Dermis blood vessel endothelial cell (primary cell): ENCODE measurements at regions not wholly inside any gene's neighbourhood (a gene's known extent, or its start where the extent isn't known, plus 50 kb on each side); places are given as distances from the start of the nearest gene placed in this dataset.

Source experiments
- DNase-seq: peaks from one replicate; pipeline ENCODE4 v3.0.0; 2010

DNA sequence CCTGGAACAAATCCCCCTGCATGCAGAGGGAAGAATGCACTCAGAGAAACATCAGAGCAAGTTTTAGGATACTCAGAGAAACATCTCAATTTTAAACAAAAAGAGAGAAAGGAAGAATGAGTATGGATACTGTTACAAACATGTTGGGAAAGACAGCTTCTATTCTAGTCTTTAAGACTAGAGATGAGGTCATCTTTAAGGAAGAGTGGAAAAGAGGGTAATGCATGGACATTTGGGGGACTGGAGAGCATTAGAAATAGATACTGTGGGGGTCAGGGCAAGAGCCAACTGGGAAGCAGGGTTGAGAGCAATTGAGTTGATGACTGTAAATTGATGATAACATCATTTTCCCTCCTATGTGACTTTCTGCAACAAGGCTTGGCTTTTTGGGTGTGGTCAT is 431.2 kb downstream of the CDH26 start:
- DNase-seq, result no peak

DNA sequence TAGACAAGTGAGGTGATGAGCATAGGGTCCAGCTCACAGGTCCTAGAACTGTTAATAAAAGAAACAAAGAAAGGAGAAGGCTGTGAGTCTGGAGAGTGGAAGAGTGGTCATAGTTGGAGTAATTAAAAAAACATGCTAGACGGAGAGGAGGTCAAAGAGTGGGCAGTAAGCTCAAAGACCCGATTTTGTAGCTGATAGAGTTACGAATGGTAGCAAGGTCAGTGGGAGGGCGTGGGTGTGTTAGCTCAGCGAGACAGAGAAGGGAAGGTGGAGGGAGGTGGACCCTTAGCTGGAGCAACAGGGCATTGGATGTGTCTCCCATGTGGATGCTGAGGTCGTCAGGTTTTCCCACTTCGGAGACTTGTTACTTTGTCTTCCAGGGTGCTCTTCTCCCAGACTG is 431.7 kb downstream of the CDH26 start:
- DNase-seq, result no peak

DNA sequence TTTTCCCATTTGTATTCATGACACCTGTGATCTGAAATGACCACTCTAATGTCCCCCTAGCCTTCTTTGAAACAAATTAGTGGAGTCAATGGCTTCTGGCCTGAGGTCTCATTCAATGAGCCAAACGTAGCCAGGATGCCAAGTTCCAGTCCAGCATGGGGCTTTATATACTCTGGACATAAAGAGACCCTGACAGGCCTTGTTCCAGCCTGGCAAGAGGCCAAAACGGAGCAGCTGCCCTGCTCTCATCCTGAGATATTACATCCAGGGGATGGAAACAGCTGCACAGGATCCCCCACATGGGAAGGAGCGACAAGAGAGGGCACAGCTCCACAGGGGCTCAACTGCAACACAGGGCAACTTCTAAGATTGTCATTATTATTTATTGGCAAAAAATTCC is 437.8 kb downstream of the CDH26 start:
- no peak for DNase-seq

DNA sequence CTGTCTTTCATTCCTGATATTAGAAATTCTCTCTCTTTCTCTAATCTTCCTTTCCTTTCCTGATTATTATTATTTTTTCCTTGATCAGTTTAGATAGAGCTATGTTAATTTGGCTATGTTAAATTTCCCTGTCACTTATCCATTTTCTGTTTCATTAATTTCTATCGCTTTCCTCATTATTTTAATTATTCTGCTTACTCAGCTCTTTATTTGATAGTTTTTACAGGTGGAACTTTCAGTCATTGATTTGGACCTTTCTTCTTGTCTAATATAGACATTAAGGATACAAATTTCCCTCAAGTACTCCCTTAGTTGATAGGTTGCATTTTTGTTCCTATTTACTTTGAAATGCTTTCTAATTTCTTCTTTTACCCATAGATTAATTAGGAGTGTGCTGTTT is 442.3 kb downstream of the CDH26 start:
- no peak for DNase-seq

DNA sequence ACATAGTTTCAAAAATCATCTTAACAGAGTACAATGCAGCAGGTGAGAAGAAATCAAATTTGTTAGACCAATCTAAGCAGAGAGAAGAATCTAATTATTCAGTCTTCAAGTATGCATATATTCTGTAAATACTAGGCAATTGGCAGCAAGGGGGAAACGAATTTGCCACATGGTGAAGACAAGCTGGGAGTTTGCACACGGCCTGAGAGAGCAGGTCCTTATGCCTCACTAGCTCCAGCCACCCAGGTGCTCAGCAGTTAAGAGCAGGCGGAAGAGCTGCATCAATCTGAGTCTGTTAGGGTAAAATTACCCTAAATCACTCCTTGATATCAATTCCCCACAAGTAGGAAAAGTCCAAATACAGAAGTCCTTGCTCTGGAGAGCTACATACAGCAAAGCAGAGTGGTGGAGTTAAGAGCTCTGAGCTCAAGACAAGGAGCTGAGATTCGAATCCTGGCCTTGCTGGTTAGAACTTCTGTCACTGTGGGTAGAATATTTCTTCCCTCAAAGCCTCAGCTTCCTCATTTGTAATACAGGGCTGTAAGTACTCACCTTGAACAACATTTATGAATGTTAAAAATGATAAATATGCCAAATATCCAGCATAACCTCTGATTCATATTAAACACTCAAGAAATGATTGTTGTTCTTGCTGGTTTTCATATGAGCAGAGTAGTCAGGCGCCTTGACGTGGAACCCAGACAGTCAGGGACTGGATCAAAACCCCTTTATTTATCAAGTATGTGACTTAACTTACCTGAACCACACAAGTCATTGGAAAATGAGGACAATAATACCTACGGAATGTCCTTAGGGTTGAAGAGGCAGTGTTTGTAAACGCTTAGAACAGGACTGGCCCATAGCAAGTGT is 444.2 kb downstream of the CDH26 start:
- DNase-seq, result no peak

DNA sequence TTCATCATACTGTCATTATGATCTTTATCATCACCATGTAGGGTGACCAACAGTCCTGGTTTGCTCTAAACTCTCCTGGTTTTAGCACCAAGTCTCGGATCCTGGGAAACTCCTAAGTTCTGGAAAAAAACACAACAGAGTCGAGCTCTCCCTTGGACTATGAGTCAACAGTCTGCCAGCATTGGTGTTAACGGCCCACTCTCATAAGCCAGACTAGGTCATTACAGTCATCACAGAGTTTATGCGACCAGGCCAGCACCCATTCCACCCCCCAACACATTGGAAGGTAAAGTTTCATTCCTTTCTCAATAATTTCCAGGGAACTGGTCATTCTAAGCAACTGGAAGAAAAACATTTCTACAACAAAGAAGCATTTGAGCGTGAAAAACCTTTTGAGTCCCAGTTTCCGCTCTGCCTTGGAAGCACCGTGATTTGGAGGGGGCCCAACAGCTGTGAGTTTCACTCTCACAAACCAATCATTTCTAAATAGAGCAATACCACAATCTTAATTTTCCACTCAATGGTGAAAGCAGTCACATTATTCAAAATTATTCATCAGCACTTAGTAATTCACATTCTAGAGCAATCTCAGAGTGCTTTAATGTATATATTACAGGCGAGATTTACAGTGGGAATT is 445.0 kb downstream of the CDH26 start:
- DNase-seq, result no peak

DNA sequence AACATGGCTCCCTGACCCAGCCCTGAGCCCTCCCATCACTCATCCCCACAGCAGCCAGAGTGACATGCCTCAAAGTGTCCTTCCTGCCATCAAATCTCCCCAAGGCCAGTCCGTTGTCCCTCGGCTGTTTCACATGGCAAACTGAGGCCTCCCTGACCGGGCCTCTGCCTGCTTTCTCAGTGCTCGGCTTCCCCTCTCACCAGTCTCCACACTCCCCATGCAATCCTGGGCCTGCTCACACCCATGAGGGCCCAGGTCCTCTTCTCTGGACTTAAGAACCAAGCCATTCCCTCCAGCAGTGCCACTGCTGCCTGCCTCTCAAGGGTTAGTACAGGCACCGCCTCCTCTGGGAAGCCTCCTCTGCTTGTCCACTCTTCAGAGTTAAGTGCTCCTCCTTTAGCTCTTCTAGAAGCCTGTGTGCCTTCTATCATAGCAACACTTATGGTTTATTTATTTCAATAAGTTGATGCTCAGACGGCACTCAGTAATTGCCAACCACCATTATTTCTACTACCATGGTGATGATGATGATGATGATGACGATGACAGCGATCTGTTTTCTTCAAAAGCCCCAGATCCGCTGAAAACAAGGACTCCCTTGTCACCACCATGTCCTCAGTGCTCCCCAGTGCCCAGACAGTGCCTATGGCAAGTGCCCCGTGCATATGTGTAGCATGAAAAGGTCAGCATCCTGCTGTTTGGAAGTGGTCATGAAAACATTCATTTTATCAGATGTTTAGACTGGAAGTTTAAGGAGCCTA is 449.0 kb downstream of the CDH26 start:
- DNase-seq, result no peak

DNA sequence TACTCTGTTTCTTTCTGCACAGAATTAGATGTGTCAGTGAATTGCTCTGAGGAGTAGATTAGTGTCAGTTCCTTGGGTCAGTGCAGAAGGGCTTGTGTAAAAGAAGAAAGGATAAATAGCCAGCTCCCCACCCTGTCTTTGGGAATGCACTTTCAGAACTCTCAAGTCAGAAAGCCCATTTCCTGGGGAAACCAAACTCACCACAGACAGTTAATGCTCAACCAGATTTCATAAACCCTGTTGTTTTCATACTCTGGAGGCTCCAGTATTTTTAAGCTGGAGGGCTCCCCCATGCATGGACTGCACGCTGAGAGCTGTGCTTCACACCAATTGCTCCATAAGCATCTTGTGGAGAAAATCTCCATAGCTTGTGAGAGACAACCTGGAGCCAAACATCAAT is 449.7 kb downstream of the CDH26 start:
- DNase-seq, result no peak

DNA sequence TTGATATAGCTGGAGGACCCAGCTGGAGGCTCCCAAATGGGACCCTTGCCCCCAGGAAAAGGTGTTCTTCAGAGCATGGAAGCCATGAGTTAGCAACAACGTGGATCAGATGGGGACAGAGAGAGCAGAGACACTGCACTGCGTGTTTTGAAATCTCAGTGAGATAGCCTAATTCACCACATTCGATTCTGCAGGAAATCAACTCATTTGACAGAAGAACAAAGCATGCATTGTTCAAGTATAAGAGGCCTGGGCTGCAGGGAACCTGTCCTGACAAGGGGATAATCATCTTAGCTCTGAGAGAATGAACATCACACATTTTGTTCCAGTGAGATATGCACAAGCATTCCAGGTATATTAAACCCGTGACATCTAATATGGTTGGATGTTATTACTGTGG is 450.2 kb downstream of the CDH26 start:
- DNase-seq, result no peak

DNA sequence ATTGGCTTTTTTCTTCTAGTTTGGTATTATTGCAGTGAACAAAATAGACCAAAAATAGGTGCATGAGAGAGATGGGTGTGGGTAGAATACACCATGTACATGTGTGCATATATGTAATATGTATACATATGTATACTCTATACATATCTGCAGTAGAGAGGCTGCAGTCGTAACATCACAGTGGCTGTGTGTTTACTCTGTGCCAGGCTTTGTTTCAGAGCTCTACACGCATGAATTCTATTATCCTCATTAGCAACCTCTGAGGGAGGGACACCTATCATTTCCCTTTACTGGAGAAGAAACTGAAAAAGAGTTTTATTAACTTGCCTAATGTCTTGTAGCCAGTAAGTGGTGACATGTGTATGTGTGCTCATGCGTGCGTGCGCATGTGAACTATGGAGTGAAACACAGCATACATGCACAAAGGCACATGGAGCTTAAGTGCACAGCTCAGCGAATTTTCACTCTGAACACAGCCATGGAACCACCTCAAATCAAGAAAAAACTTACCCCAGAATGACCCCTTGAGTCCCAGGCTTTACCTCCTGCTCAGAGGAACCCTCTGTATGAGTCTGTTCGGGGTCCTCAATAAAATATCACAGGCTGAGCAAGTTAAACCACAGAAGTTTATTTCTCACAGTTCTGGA is 452.5 kb downstream of the CDH26 start:
- no peak for DNase-seq

DNA sequence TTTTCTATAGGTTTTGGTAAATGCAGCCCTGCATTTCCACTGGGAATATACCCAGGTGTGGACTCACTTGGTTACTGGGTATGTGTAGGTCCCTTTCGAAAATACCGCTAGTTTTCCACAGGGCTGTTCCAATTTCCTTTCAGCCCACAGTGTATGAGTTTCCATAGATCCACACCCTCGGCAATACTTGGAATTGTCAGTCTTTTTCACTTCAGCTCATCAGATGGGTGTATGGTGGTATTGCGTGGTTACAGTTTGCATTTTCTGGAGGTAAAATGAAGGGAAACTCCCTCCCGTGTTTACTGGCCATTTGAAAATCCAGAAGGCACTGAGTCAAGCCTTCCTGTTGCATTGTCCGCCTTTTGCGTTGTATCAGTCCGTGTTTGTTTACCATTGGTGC is 453.6 kb downstream of the CDH26 start:
- no peak for DNase-seq

DNA sequence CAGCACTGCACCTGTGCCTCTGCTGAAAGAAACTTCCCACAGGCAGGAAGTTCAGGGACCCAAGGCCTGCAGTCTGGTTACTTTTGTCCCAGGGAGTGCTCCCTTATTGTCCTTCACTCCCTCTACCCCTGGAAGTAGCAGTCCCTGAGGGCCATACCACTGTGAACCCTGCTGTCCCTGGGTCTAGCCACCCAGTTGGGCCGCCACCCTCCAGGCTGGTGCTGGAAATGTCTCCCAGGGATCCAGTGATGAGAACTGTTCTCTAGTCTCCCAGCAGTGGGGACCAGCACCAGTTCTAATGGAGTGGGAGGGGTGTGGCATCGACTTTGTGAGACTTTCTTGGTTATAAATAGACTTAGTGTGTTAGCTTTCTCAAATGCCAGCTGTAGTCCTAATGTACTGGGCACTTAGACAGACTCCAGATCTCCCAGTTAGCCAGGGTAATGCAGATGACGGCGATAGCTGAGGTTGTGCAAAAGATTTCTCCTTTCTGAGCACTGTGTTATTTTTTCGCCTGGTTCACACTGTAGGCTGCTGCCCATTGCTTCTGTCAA is 462.5 kb downstream of the CDH26 start:
- no peak for DNase-seq

DNA sequence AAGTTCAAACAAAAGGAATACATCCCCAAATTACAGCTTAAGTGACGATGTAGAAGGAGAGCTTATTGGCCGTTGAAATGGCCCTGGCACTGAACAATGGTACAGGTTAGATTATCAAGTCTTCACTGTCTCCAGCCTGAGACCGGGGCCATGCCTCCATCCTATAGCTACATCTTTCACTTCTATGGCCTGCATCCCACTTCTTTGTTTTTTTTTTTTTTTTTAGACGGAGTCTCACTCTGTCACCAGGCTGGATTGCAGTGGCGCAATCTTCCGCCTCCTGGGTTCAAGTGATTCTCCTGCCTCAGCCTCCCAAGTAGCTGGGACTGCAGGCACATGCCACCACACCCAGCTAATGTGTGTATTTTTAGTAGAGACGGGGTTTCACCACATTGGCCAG is 464.6 kb downstream of the CDH26 start:
- no peak for DNase-seq

DNA sequence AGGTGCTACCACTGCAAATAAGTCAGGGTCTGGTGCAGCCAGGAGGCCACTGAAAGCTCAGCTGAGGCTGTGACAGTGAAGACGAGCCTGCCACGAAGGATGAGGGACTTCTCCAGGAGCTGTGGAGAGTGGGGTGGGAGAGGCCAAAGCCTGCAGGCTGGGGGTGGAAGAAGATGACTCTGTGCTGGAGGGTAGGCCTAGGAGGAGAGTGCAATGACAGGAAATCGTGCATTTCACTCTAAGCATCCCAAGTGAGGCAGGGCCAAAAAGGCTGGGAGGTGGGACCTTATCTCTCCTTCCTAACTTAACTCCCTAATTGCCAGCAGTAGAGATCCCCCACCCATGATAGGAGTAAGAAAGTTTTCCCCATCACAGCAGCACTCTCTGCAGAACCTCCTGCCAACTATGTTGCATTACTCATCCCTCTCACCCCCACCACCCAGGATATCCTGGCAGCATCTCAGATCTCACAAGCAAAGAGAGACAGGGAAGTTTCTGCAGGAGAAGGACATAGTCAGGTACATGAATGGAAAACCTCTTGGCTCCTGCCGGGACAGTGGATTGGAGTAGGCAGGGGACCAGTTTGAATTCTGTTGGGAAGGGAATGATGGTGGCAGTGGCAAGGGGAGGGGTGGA is 466.2 kb downstream of the CDH26 start:
- DNase-seq, result no peak

DNA sequence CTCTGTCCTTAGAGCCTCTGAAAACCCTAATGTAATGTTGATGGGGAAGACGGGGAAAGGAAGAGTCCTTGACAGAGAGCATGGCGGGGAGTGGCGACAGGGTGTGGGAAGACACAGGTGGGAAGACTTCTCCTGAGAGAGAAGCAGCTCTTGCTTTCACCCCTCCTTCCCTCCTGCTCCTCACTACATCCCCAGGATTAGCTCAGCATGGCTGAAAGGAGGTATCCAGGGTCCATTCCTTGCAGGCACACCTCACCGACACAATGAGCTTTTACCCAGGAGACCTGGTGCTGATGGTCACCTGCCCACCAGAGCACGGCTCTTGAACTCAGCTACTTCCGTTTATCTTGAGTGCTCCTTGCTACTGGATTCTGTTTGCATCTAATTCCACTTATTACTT is 469.3 kb downstream of the CDH26 start:
- DNase-seq, result no peak

DNA sequence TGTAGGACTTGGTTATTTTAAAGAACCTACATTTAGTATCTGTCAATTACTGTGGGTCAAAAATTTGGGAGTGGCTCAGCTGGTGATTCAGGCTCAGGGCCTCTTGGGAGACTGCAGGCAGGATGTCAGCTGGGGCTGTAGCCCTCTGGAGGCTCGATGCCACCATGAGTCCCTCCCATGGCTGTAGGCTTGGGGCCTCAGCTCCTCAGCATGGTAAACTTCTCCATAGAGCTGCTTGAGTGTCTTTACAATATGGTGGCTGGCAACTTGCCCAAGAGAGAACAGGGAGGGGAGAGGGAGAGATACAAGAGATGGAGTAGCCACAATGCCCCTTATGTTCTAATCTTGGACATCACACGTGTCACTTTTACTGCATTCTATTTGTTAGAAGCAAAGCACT is 470.4 kb downstream of the CDH26 start:
- no peak for DNase-seq

DNA sequence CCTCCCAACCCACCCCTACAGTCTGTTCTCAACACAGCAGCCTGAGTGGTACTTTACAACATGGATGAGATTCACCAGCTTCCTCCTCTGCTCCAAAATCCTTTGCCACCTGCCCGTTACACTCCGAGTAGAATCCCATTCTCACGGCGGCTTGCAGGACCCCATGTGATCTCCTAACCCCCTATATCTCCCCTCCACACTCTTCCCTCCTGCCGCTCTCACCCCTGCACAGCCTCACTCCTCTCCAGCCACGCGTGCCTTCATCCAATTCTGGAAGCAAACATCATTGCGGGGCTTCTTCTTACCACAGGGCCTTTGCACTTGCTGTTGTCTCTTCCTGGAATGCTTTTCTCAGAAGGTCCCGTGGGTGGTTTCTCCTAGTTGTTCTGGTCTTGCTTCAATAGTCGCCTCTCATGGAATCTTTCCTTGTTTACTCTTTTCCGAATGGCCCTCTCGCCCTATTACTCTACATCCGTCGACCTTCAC is 472.3 kb downstream of the CDH26 start:
- DNase-seq, result no peak

DNA sequence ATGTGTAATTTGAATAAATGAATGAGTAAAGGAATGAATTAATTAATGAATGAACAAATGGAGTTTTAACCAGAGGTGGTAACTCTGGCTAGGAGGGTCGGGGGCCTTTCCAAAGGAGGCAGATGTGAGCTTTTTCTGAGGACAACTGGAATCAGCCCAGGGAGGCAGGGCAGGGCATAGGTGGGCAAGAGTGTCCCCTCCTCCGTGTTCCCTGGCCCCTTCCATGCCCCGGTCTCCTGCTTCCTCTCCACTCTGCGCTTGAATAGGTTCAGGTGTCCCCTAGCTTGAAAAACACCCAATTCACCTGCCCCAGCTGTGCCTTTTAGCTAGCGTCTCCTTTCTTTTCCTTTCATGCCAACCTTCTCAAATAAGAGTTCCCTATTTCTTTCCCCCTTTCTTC is 473.1 kb downstream of the CDH26 start:
- DNase-seq, result no peak

DNA sequence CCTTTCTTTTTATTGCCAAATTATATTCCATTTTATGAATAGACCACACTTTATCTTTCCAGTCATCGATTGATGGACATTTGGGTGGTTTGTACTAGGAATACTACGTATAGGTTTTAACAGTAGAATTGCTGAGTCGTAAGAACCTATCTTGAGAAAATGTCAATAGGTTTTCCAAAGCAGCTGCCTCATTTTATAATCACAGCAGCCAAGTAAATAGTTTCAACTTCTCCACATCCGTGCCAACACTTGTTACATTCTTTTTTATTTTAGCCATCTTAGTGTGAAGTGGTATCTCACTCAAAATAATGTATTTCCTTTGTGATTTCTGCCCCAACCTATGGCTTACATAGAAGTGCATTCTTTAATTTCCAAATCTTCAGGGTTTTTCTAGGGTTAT is 479.2 kb downstream of the CDH26 start:
- no peak for DNase-seq

DNA sequence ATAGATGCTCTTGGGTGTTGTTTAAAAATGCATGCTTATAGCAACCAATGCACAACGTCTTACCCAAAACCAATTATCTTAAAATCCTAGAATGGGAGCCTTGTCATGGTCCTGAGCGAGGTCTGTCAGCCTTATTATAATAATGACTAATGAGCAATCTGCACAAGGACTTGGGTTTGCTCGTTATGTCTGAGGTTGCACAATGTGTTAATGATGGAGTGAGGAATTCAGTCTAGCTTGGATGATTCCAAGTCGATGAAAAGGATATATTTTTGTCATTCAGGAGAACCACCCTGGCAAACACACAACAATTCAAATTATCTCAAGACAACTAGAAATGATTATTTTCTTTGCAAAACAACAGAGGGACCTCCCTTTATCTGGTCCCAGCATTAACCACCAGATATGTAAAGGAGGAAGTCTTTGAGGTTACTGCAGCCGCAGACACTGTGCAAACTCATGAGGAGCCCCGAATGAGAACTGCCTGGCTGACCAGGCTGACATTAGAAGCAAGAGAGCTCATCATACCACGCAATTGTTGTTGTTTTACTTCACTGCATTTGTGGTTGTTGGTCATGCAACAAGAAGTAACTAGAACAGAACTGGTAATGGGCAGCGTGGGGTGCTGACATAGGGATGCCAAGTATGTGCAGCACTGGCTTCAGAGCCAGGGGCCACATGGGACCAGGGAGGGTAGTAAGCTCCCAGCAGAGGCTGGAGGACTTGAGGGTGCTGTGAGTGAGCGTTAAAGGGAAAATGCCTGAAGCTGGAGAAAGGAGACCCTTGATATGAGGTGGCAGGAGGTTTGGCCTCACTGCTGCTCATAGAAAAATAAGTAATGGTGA is 488.3 kb downstream of the CDH26 start:
- DNase-seq, result no peak

DNA sequence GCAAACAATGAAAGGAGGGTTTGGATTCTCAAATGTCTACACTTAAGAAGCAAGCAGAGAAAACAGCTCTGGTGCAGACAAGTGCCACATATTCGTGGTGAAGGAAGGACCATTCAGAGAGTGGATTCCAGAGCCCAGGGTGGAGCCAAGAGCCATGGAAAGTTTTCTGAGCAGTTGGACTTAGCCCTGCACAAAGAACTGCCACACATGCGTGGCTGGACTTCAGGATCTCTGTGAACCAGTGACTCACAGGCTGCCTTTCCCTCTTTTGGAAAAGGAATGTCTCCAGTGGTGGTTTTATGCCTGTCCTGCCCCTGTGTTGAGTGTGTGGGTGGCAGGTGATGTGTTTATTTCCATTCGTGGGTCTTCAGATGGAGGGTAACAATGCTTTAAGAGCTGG is 489.5 kb downstream of the CDH26 start:
- no peak for DNase-seq
